Activated CD8-positive, alpha-beta memory T cell treated with anti-CD3 and anti-CD28 coated beads for 48 hours (primary cell): ENCODE measurements at regions not wholly inside any gene's neighbourhood (a gene's known extent, or its start where the extent isn't known, plus 50 kb on each side); places are given as distances from the start of the nearest gene placed in this dataset.

Experiments used
- DNase-seq, 3 experiments: peaks; one replicate each; pipeline ENCODE4 v3.0.0-alpha.2; 2020; ENCODE audit warnings: low read depth in 2 of 3, low spot score in 2 of 3

GRCh38 chr1:184272175-184272866 lies 114.5 kb upstream of the C1orf21 start:
- no peak for DNase-seq

GRCh38 chr1:184276416-184276815 lies 110.4 kb upstream of the C1orf21 start:
- no peak for DNase-seq

- DNase-seq = no peak
These were observed 106.8 kb upstream of the C1orf21 start for GRCh38 chr1:184279911-184280458.

GRCh38 chr1:184283999-184284398 lies 102.8 kb upstream of the C1orf21 start:
- no peak for DNase-seq

GRCh38 chr1:184284900-184285299 lies 101.9 kb upstream of the C1orf21 start:
- DNase-seq = no peak

GRCh38 chr1:184285401-184286087 lies 101.3 kb upstream of the C1orf21 start:
- DNase-seq = no peak

- DNase-seq = no peak
These were observed 99.8 kb upstream of the C1orf21 start for GRCh38 chr1:184287001-184287400.

- no peak for DNase-seq
These were observed 96.8 kb upstream of the C1orf21 start for GRCh38 chr1:184289825-184290550.

- DNase-seq = no peak
These were observed 95.1 kb upstream of the C1orf21 start for GRCh38 chr1:184291701-184292100.

- no peak for DNase-seq
These were observed 94.7 kb upstream of the C1orf21 start for GRCh38 chr1:184292101-184292500.

GRCh38 chr1:184294101-184294500 lies 92.7 kb upstream of the C1orf21 start:
- no peak for DNase-seq

GRCh38 chr1:184296466-184297243 lies 90.2 kb upstream of the C1orf21 start:
- DNase-seq = no peak

- DNase-seq = no peak
These were observed 89.5 kb upstream of the C1orf21 start for GRCh38 chr1:184297244-184297750.

GRCh38 chr1:184298440-184299405 lies 88.1 kb upstream of the C1orf21 start:
- no peak for DNase-seq

GRCh38 chr1:184299406-184299790 lies 87.4 kb upstream of the C1orf21 start:
- DNase-seq = no peak

GRCh38 chr1:184299796-184300195 lies 87.0 kb upstream of the C1orf21 start:
- DNase-seq = no peak

- no peak for DNase-seq
These were observed 86.4 kb upstream of the C1orf21 start for GRCh38 chr1:184300446-184300845.

- no peak for DNase-seq
These were observed 85.6 kb upstream of the C1orf21 start for GRCh38 chr1:184301227-184301626.

GRCh38 chr1:184302346-184302745 lies 84.5 kb upstream of the C1orf21 start:
- DNase-seq = no peak
